Anterior cingulate cortex (tissue), 58 donors: ENCODE measurements at regions not wholly inside any gene's neighbourhood (a gene's known extent, or its start where the extent isn't known, plus 50 kb on each side); places are given as distances from the start of the nearest gene placed in this dataset.
"Not testable (repeated sequence)": the region's sequence is repeated elsewhere in the genome, so short reads cannot be mapped to it uniquely, and the experiment has no call there.

Source experiments
- DNase-seq, 58 donors: peaks; one replicate each; lab custom pipeline; 2025; lab: John Stamatoyannopoulos, UW

GRCh38 chr7:17043012-17043877, 161.5 kb upstream of the AGR3 start:
- no peak for DNase-seq

GRCh38 chr7:17044396-17044795, 162.6 kb upstream of the AGR3 start:
- DNase-seq = no peak

GRCh38 chr7:17044861-17045260, 163.1 kb upstream of the AGR3 start:
- DNase-seq = no peak

- DNase-seq = no peak
These were observed 164.5 kb upstream of the AGR3 start for GRCh38 chr7:17046259-17046658.

GRCh38 chr7:17046666-17047065, 164.9 kb upstream of the AGR3 start:
- DNase-seq = no peak

GRCh38 chr7:17053164-17053563, 171.4 kb upstream of the AGR3 start:
- not testable (repeated sequence) for DNase-seq

GRCh38 chr7:17054206-17054605, 172.4 kb upstream of the AGR3 start:
- DNase-seq = no peak

- DNase-seq = no peak
These were observed 173.1 kb upstream of the AGR3 start for GRCh38 chr7:17054836-17055235.

GRCh38 chr7:17055596-17055995, 173.8 kb upstream of the AGR3 start:
- DNase-seq = no peak

GRCh38 chr7:17056491-17057142, 174.8 kb upstream of the AGR3 start:
- DNase-seq = no peak

GRCh38 chr7:17057143-17057509, 175.3 kb upstream of the AGR3 start:
- DNase-seq = no peak

- no peak for DNase-seq
These were observed 176.8 kb upstream of the AGR3 start for GRCh38 chr7:17058568-17058967.

GRCh38 chr7:17060051-17060450, 178.3 kb upstream of the AGR3 start:
- DNase-seq = no peak

GRCh38 chr7:17061443-17061842, 179.7 kb upstream of the AGR3 start:
- DNase-seq = no peak

GRCh38 chr7:17062151-17063044, 180.6 kb upstream of the AGR3 start:
- DNase-seq = no peak

- DNase-seq = no peak
These were observed 181.2 kb upstream of the AGR3 start for GRCh38 chr7:17063045-17063383.

- DNase-seq = no peak
These were observed 185.9 kb upstream of the AGR3 start for GRCh38 chr7:17067691-17068090.

GRCh38 chr7:17069146-17069545, 187.4 kb upstream of the AGR3 start:
- DNase-seq = no peak

- DNase-seq = no peak
These were observed 188.5 kb upstream of the AGR3 start for GRCh38 chr7:17070231-17070708.

GRCh38 chr7:17071866-17072265, 190.1 kb upstream of the AGR3 start:
- DNase-seq = peak in 2 of 58 donors; percentile 21 to 30
